HepG2 (cell line): ENCODE measurements at regions not wholly inside any gene's neighbourhood (a gene's known extent, or its start where the extent isn't known, plus 50 kb on each side); places are given as distances from the start of the nearest gene placed in this dataset.

Source experiments
- ATAC-seq: fragments of 200-7000 bp; cut with Tn5 transposase; 3 replicates; pipeline ENCODE4 v1.9.1; 2020; ENCODE audit warnings: mild to moderate bottlenecking, moderate library complexity
- BruUV-seq: library from RNA; stranded (reverse); fragments of 400-500 nt; replicated peaks from 2 replicates; lab custom pipeline; 2021; lab: Mats Ljungman, UMichigan
- CTCF ChIA-PET: fragments of 300-600 bp; formaldehyde crosslinking; extraction: SDS; loops from one replicate; lab custom pipeline; 2021; ENCODE audit warnings: low total read pairs, inconsistent platforms, low intra/inter-chr PET ratio; lab: Yijun Ruan, JAX
- POLR2A ChIA-PET: fragments of 350-600 bp; sonication (Branson Sonifier 250); formaldehyde crosslinking; loops from one replicate; lab custom pipeline; 2020; ENCODE audit warnings: antibody characterized with exemption, inconsistent platforms; lab: Yijun Ruan, JAX
- DNase-seq: peaks from one replicate; pipeline ENCODE4 v3.0.0-alpha.2; 2015; ENCODE audit warnings: low spot score
- FAIRE-seq: peaks from 3 replicates; lab custom pipeline; 2011; peaks lifted over from hg19 to GRCh38; lab: Jason Lieb, UNC
- H2AFZ ChIP-seq: one replicate; pipeline ENCODE4 v1.6.1; 2011; ENCODE audit warnings: low read length, inconsistent platforms
- H3K27ac ChIP-seq: fragments of 300-600 bp; 3 replicates; pipeline ENCODE4 v1.8.0; 2011; ENCODE audit warnings: mixed run types, mild to moderate bottlenecking, mixed read lengths, low read length, inconsistent platforms; ENCODE audit not compliant: insufficient read depth; ENCODE audit errors: extremely low read length
- H3K27me3 ChIP-seq, 2 experiments: fragments of 200-600 bp in 1 of 2; 2 replicates in 1 of 2; 3 replicates in 1 of 2; pipeline versions ENCODE4 v1.6.0 to v1.8.0; 2011; ENCODE audit warnings: low read length in 2 of 2, mild to moderate bottlenecking in 2 of 2, moderate library complexity in 2 of 2, inconsistent platforms in 1 of 2; ENCODE audit not compliant: insufficient read depth in 2 of 2, control insufficient read depth in 1 of 2
- H3K36me3 ChIP-seq, 2 experiments: fragments of 200-600 bp in 1 of 2; replicated peaks in 1 of 2; 2 replicates in 1 of 2; 3 replicates in 1 of 2; pipeline versions ENCODE4 v1.5.1 to v1.8.0; 2011; ENCODE audit warnings: low read length in 2 of 2, inconsistent platforms in 1 of 2; ENCODE audit not compliant: insufficient read depth in 2 of 2, control insufficient read depth in 1 of 2
- H3K4me1 ChIP-seq: 2 replicates; pipeline ENCODE4 v1.5.1; 2012; ENCODE audit warnings: low read length, inconsistent platforms; ENCODE audit not compliant: insufficient read depth
- H3K4me2 ChIP-seq: 2 replicates; pipeline ENCODE4 v1.6.0; 2011; ENCODE audit warnings: low read depth, low read length, inconsistent platforms
- H3K4me3 ChIP-seq, 3 experiments: fragments of 200-600 bp in 1 of 3; sonication (generic), shearing (Covaris generic) in 1 of 3; replicated peaks in 1 of 3; 2 replicates each; pipeline ENCODE4 v1.5.1; 2011 to 2016; ENCODE audit warnings: low read length in 3 of 3, inconsistent platforms in 2 of 3, low read depth in 2 of 3, mild to moderate bottlenecking in 2 of 3, control low read depth in 1 of 3, mixed read lengths in 1 of 3; ENCODE audit not compliant: insufficient read depth in 1 of 3
- H3K79me2 ChIP-seq: one replicate; pipeline ENCODE4 v1.6.1; 2011; ENCODE audit warnings: low read length, inconsistent platforms; ENCODE audit not compliant: insufficient read depth
- H3K9ac ChIP-seq: 2 replicates; pipeline ENCODE4 v1.6.0; 2011; ENCODE audit warnings: mild to moderate bottlenecking, low read depth, low read length, inconsistent platforms; ENCODE audit not compliant: insufficient read depth
- H3K9me3 ChIP-seq: 2 replicates; pipeline ENCODE4 v1.5.1; 2012; ENCODE audit warnings: mild to moderate bottlenecking, low read length
- H4K20me1 ChIP-seq: 2 replicates; pipeline ENCODE4 v1.6.0; 2011; ENCODE audit warnings: inconsistent platforms, mild to moderate bottlenecking, low read length, moderate library complexity; ENCODE audit not compliant: insufficient read depth
- ATF7-NPFF ChIP-seq: sonication (generic); formaldehyde crosslinking; IDR thresholded peaks from 2 replicates; pipeline ENCODE4 v1.8.1; 2023; ENCODE audit warnings: mild to moderate bottlenecking, low read depth, missing genetic modification reagents, moderate library complexity
- DNMT1 ChIP-seq: sonication (generic); formaldehyde crosslinking; IDR thresholded peaks from 2 replicates; pipeline ENCODE4 v1.5.1; 2020; ENCODE audit warnings: mild to moderate bottlenecking, missing genetic modification reagents
- FOXP1 ChIP-seq, 2 experiments: fragments of 450-650 bp in 1 of 2; IDR thresholded peaks; 2 replicates each; pipeline ENCODE4 v1.6.1; 2017 to 2018; ENCODE audit warnings: antibody characterized with exemption in 1 of 2
- GPBP1L1 ChIP-seq: sonication (generic); formaldehyde crosslinking; IDR thresholded peaks from 2 replicates; pipeline ENCODE4 v1.5.0; 2020; ENCODE audit warnings: mild to moderate bottlenecking, missing genetic modification reagents
- MAFF ChIP-seq: IDR thresholded peaks from 2 replicates; pipeline ENCODE4 v1.6.1; 2011; ENCODE audit warnings: low read depth, low read length, improper control_type of control experiment
- MAFK ChIP-seq, 2 experiments: IDR thresholded peaks in 1 of 2; conservative IDR thresholded peaks in 1 of 2; 2 replicates each; pipeline ENCODE4 v1.6.1; 2011; ENCODE audit warnings: improper control_type of control experiment in 2 of 2, low read length in 2 of 2
- SNAI1 ChIP-seq: sonication (generic); formaldehyde crosslinking; IDR thresholded peaks from 2 replicates; pipeline ENCODE4 v1.5.0; 2020; ENCODE audit warnings: mild to moderate bottlenecking, missing genetic modification reagents, borderline replicate concordance
- SOX6 ChIP-seq, 2 experiments: fragments of 450-650 bp in 1 of 2; sonication (generic) in 1 of 2; formaldehyde crosslinking in 1 of 2; IDR thresholded peaks; 2 replicates each; pipeline versions ENCODE4 v1.4.0 to v1.6.1; 2017 to 2020; ENCODE audit warnings: antibody characterized with exemption in 1 of 2, mild to moderate bottlenecking in 1 of 2, missing genetic modification reagents in 1 of 2
- SRSF9 ChIP-seq: fragments of 200-400 bp; formaldehyde crosslinking; IDR thresholded peaks from 2 replicates; pipeline ENCODE4 v1.6.1; 2018; ENCODE audit warnings: borderline replicate concordance, mild to moderate bottlenecking, low read depth, low read length; ENCODE audit not compliant: insufficient read depth, poor library complexity, severe bottlenecking
- STAG1 ChIP-seq: sonication (generic); formaldehyde crosslinking; IDR thresholded peaks from 2 replicates; pipeline ENCODE4 v1.4.0; 2020; ENCODE audit warnings: missing genetic modification reagents
- SYNCRIP ChIP-seq: fragments of 200-400 bp; formaldehyde crosslinking; IDR thresholded peaks from 2 replicates; pipeline ENCODE4 v1.6.1; 2018; ENCODE audit warnings: mild to moderate bottlenecking, low read depth, low read length; ENCODE audit not compliant: insufficient read depth
- U2AF2 ChIP-seq: fragments of 200-400 bp; formaldehyde crosslinking; IDR thresholded peaks from 2 replicates; pipeline ENCODE4 v1.6.1; 2017; ENCODE audit warnings: low read depth, mild to moderate bottlenecking, low read length
- ZBTB7B ChIP-seq: sonication (generic); formaldehyde crosslinking; IDR thresholded peaks from 2 replicates; pipeline ENCODE4 v1.4.0; 2020; ENCODE audit warnings: missing genetic modification reagents
- ZFP90 ChIP-seq: sonication (generic); formaldehyde crosslinking; IDR thresholded peaks from 2 replicates; pipeline ENCODE4 v1.8.0; 2022; ENCODE audit warnings: missing genetic modification reagents, mild to moderate bottlenecking, inconsistent platforms, borderline replicate concordance
- ZNF30 ChIP-seq: sonication (generic); formaldehyde crosslinking; IDR thresholded peaks from 2 replicates; pipeline ENCODE4 v1.5.0; 2020; ENCODE audit warnings: mild to moderate bottlenecking, missing genetic modification reagents
- ZNF780A ChIP-seq: sonication (generic); formaldehyde crosslinking; IDR thresholded peaks from 2 replicates; pipeline ENCODE4 v1.8.0; 2022; ENCODE audit warnings: mild to moderate bottlenecking, missing genetic modification reagents, moderate library complexity
- ZNF839 ChIP-seq: sonication (generic); formaldehyde crosslinking; IDR thresholded peaks from 2 replicates; pipeline ENCODE4 v1.4.0; 2020; ENCODE audit warnings: missing genetic modification reagents, mild to moderate bottlenecking, borderline replicate concordance
- WGBS: methylation state at CpG from one replicate; pipeline ENCODE4 v1.1.6; 2017; ENCODE audit warnings: low lambda C conversion rate; 5-methylcytosine and 5-hydroxymethylcytosine counted together
- in situ Hi-C: cut with HindIII; loops from 2 replicates; pipeline ENCODE4 v1.10.0; 2017; ENCODE audit warnings: low pct_unique_long_range_greater_than_20kb; ENCODE audit not compliant: extremely low pct_ligation_motif_present
- intact Hi-C: fragments of 100-400 bp; cut with micrococcal nuclease; formaldehyde crosslinking; loops from one replicate; pipeline ENCODE4 v1.10.0; 2022; ENCODE audit not compliant: unreplicated experiment

GRCh38 chr15:38059665-38060064 is 125.2 kb downstream of the TMCO5A start:
- H3K79me2 ChIP-seq = no peaks in the 10 kb centered on the region
- no peak overlapping the region for H2AFZ ChIP-seq
- no peaks in the 10 kb centered on the region for H3K36me3 ChIP-seq
- H3K4me3 ChIP-seq = no peak overlapping the region
- TF ChIP-seq MAFK (conservative IDR thresholded peaks at IDR 0.05 in 1 of 2, IDR thresholded peaks at IDR 0.05 in 1 of 2; ENCODE audit: low read length in 2 of 2) (peak; percentile 90 to 95), GPBP1L1 (no peak), MAFF (peak; percentile 91), ZNF780A (no peak), SRSF9 (no peak), SNAI1 (CRISPR knock-in tag) (no peak)
- TF ChIP-seq, all 625 proteins: peak for 2
- no peak for ATAC-seq
- Histone ChIP-seq H3K9ac (no peak overlapping the region), H3K27me3 (no peaks in the 10 kb centered on the region), H3K4me1 (no peaks in the 10 kb centered on the region), H3K27ac (no peak overlapping the region), H3K4me2 (no peak overlapping the region), H3K9me3 (no peaks in the 10 kb centered on the region), H4K20me1 (no peaks in the 10 kb centered on the region)
- in situ Hi-C loops (no loop called here), intact Hi-C loops (no loop called here)
- POLR2A ChIA-PET = interaction anchor here (2.0 kb wide), 1 partner anchor 13 kb away, joined by 5 read pairs; no protein-coding TSS in a partner anchor
- WGBS = 20% methylated on average over 1 of the region's 1 CpG
- BruUV-seq = no TSS peak
- FAIRE-seq = no peak
- no peak for DNase-seq
- CTCF ChIA-PET = no interaction called here

- Histone ChIP-seq H3K4me1 (no peaks in the 10 kb centered on the region), H3K4me3 (no peak overlapping the region), H3K4me2 (no peak overlapping the region), H3K36me3 (no peaks in the 10 kb centered on the region), H3K79me2 (no peaks in the 10 kb centered on the region), H3K27ac (no peak overlapping the region), H3K27me3 (no peaks in the 10 kb centered on the region), H4K20me1 (no peaks in the 10 kb centered on the region), H2AFZ (no peak overlapping the region), H3K9ac (no peak overlapping the region), H3K9me3 (no peaks in the 10 kb centered on the region)
- FAIRE-seq (no peak), ATAC-seq (no peak), DNase-seq (no peak)
- in situ Hi-C loops (no loop called here), intact Hi-C loops (no loop called here)
- TF ChIP-seq SYNCRIP = no peak
- TF ChIP-seq ATF7-NPFF = no peak
- TF ChIP-seq DNMT1 (CRISPR knock-in tag) = no peak
- no peak for TF ChIP-seq ZFP90 (CRISPR knock-in tag)
- TF ChIP-seq ZNF839 (CRISPR knock-in tag) = no peak
- no peak for TF ChIP-seq ZBTB7B
- TF ChIP-seq STAG1 = no peak
- TF ChIP-seq SOX6 (IDR thresholded peaks at IDR 0.05) = no peak
- TF ChIP-seq SOX6 (CRISPR knock-in tag; IDR thresholded peaks at IDR 0.05) = no peak
- TF ChIP-seq ZNF30 (CRISPR knock-in tag) = no peak
- no peak for TF ChIP-seq FOXP1 (IDR thresholded peaks at IDR 0.05)
- TF ChIP-seq FOXP1 (CRISPR knock-in tag; IDR thresholded peaks at IDR 0.05) = no peak
- no peak for TF ChIP-seq U2AF2
- WGBS = 34% methylated on average over 6 of the region's 6 CpGs
- BruUV-seq = no TSS peak
- ChIA-PET POLR2A (no interaction called here), CTCF (no interaction called here)
Observed at GRCh38 chr15:38061856-38062649, 127.6 kb downstream of the TMCO5A start.
